NCI-H82 treated with DMSO at 0.1 percent for 48 hours (cell line): ENCODE measurements at regions not wholly inside any gene's neighbourhood (a gene's known extent, or its start where the extent isn't known, plus 50 kb on each side); places are given as distances from the start of the nearest gene placed in this dataset.
"Not testable (repeated sequence)": the region's sequence is repeated elsewhere in the genome, so short reads cannot be mapped to it uniquely, and the experiment has no call there.

Experiments used
- DNase-seq: peaks from one replicate; lab custom pipeline; 2025; ENCODE audit not compliant: unreplicated experiment; lab: John Stamatoyannopoulos, UW

- no peak for DNase-seq
These were observed 129.8 kb downstream of the BCL2L11 start for GRCh38 chr2:111250448-111251030.

- DNase-seq, result no peak
These were observed 131.0 kb downstream of the BCL2L11 start for GRCh38 chr2:111251711-111252110.

DNA sequence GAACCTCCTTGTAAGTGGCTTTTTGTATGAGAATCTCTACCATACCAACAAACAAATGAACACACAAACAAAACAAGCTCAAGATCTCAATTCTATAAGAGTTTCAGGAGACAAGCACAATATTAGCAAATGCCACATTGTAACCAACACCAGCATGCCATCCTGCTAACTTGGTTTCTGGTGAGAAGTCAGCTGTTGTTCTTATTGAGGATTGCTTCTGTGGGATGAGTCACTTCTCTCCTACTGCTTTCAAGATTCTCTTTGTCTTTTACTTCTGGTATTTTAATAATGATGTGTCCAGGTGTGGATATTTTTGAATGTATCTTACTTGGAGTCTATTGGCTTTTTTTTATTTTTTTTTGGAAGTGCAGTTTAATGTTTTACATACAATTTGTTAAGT is 131.7 kb downstream of the BCL2L11 start:
- no peak for DNase-seq

- DNase-seq, result not testable (repeated sequence)
These were observed 134.2 kb downstream of the BCL2L11 start for GRCh38 chr2:111254916-111255315.

DNA sequence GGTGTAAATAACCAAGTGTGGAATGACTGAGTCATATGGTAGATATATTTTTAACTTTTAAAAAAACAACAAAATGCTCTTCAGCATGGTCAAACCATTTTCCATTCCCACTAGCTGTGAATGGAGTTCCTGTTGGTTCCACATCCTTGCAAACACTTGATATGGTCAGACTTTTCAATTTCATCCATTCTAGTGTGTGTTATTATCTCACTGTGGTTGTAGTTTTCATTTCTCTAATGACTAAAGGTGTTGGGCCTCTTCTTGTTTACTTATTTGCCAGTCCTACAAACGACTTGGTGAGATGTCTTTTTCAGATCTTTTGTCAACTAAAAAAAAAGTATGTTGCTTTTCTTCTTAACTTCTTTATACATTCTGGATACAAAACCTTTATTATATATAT is 135.9 kb downstream of the BCL2L11 start:
- not testable (repeated sequence) for DNase-seq

GRCh38 chr2:111257607-111258006 is 136.9 kb downstream of the BCL2L11 start:
- not testable (repeated sequence) for DNase-seq

- DNase-seq, result not testable (repeated sequence)
These were observed 137.6 kb downstream of the BCL2L11 start for GRCh38 chr2:111258318-111258717.

- DNase-seq, result not testable (repeated sequence)
These were observed 142.1 kb downstream of the BCL2L11 start for GRCh38 chr2:111262627-111263379.

- not testable (repeated sequence) for DNase-seq
These were observed 142.8 kb downstream of the BCL2L11 start for GRCh38 chr2:111263380-111264017.

DNA sequence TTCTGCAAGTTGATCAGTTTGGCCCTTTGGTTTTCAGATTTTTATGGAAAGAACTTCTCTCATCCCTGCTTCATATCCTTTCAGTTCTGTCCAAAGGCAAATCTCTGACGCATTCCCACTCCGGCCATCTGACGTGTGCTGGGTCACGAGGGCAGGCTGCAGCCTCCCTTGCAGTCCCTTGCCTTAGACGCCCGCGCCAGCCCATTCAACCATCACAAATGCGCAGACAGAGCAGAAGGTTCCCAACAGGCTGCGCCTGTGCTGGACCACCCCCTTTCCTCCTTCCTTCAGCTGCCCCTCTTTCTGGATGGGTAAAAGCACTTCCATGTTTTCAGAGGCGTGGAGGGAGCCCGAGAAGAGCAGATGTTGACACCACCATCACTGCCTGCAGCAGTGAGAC is 144.2 kb downstream of the BCL2L11 start:
- not testable (repeated sequence) for DNase-seq

- DNase-seq, result not testable (repeated sequence)
These were observed 145.8 kb downstream of the BCL2L11 start for GRCh38 chr2:111266556-111266955.

DNA sequence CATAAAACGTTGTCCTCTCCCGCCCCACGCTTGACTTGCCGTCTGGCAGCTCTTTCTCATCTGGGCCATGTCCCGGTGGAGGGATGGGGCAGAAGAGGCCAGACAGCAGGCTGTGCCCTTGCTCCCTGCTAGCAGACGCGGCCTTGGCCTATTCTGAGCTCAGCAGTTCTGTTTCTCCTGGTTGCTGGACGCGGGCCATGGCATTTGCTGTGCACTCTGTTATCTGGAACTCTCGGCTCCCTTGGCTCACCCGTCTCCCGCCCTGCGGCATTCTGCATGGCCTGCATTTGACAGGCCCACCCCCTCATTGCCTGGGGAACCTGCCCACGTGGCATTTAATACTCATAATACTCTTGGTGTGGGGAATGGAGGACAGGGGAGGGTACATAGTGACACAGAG is 146.3 kb downstream of the BCL2L11 start:
- not testable (repeated sequence) for DNase-seq

- not testable (repeated sequence) for DNase-seq
These were observed 149.1 kb downstream of the BCL2L11 start for GRCh38 chr2:111269761-111270323.

DNA sequence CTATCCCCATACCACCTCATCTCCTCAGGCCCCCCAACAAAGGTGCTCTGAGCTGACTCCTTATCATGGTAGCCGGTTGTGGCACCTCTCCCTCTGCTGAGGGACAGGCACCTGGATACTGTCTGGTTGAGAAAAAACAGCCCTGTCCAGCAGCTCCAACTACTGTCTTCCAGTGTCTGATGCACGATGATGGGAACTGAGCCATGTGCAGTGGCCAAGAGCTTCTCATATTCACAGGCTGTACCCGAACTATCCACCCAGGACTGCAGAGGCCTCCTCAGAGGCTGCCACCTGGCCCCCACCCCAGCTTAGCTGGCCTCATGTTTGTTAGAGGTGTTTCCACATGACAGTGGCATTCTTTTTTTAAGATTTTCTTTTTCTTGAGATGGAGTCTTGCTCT is 149.9 kb downstream of the BCL2L11 start:
- DNase-seq, result not testable (repeated sequence)

- DNase-seq, result not testable (repeated sequence)
These were observed 151.1 kb downstream of the BCL2L11 start for GRCh38 chr2:111271647-111272304.

GRCh38 chr2:111273007-111273406 is 152.3 kb downstream of the BCL2L11 start:
- DNase-seq, result not testable (repeated sequence)

GRCh38 chr2:111275047-111275853 is 154.5 kb downstream of the BCL2L11 start:
- DNase-seq, result not testable (repeated sequence)

- DNase-seq, result not testable (repeated sequence)
These were observed 155.1 kb downstream of the BCL2L11 start for GRCh38 chr2:111275854-111276171.

- not testable (repeated sequence) for DNase-seq
These were observed 157.4 kb downstream of the BCL2L11 start for GRCh38 chr2:111278133-111278532.

DNA sequence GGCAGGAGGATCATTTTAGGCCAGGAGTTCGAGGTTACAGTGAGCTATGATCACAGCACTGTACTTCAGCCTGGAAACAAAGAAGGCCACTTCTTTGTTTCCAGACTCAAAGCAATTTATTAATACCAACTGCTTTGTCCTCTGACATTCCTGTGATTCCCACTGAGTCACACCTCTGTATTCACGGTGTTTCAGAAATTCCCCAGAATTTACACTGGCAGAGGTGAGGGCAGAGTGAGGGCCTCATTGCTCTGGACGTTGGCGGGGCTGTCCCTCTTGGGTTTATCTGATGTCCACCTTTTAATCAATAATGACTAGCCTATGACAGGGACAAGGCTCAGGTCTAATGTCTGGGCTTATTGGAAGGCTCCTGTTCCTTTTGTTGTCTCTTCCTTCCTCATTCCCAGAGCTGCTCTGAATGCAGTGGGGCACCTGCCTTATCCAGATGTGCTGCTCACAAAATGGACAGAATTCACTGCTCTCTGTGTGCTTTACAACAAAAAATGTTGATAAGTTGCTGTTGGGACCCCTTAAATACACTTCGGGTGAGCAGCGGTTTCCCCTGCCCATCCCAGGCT is 160.1 kb downstream of the BCL2L11 start:
- not testable (repeated sequence) for DNase-seq
